A673 (cell line): ENCODE measurements at regions not wholly inside any gene's neighbourhood (a gene's known extent, or its start where the extent isn't known, plus 50 kb on each side); places are given as distances from the start of the nearest gene placed in this dataset.

Source experiments
- CTCF ChIP-seq: fragments of 300-800, 200-600 bp; sonication (generic); conservative IDR thresholded peaks from 2 replicates; pipeline ENCODE4 v1.5.1; 2017; ENCODE audit warnings: low read depth, mild to moderate bottlenecking, antibody characterized with exemption, low read length, moderate library complexity, mixed read lengths
- EZH2 ChIP-seq: fragments of 200-600 bp; sonication (generic); IDR thresholded peaks from 2 replicates; pipeline ENCODE4 v1.6.1; 2017; ENCODE audit warnings: borderline replicate concordance, low read depth, mild to moderate bottlenecking, mixed read lengths, antibody characterized with exemption, low read length; ENCODE audit not compliant: poor library complexity, severe bottlenecking

DNA sequence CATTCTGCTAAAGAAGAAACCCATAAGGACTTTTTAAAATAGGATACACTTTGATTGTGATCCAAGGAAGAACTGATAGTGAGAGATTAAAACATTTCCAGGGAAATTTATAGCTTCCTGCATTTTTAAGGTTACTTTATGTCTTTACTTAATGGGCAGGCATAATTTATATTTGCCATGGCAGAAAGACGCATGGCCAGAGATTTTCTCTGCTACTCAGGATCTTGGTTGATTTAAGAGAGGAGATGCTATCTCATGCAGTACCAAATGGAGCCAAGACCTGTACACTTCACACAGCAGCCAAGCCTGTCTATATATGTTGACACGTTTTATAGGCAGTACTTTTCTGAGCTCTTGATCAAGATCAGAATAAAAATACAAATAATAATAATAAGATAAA lies 60.9 kb upstream of the NT5C1B start:
- TF ChIP-seq CTCF = no peak
- no peak for TF ChIP-seq EZH2
